NCI-H82 treated with DMSO at 0.1 percent for 48 hours (cell line): ENCODE measurements at regions not wholly inside any gene's neighbourhood (a gene's known extent, or its start where the extent isn't known, plus 50 kb on each side); places are given as distances from the start of the nearest gene placed in this dataset.

ENCODE experiments used
- DNase-seq: peaks from one replicate; lab custom pipeline; 2025; ENCODE audit not compliant: unreplicated experiment; lab: John Stamatoyannopoulos, UW

- no peak for DNase-seq
These were observed 54.4 kb downstream of the ZNF503 start for GRCh38 chr10:75347186-75347585.

GRCh38 chr10:75345738-75346137, 55.8 kb downstream of the ZNF503 start:
- no peak for DNase-seq

- DNase-seq, result no peak
These were observed 57.4 kb downstream of the ZNF503 start for GRCh38 chr10:75344170-75344569.

GRCh38 chr10:75342397-75342796, 59.2 kb downstream of the ZNF503 start:
- DNase-seq, result no peak

GRCh38 chr10:75335983-75336382, 65.6 kb downstream of the ZNF503 start:
- DNase-seq, result no peak

GRCh38 chr10:75335191-75335590, 66.4 kb downstream of the ZNF503 start:
- no peak for DNase-seq

GRCh38 chr10:75334720-75335119, 66.8 kb downstream of the ZNF503 start:
- no peak for DNase-seq

GRCh38 chr10:75332081-75332480, 69.5 kb downstream of the ZNF503 start:
- DNase-seq, result no peak

GRCh38 chr10:75331081-75331480, 70.5 kb downstream of the ZNF503 start:
- no peak for DNase-seq

GRCh38 chr10:75329190-75329745, 72.3 kb downstream of the ZNF503 start:
- no peak for DNase-seq

- DNase-seq, result no peak
These were observed 75.3 kb downstream of the ZNF503 start for GRCh38 chr10:75326306-75326705.

GRCh38 chr10:75319274-75319673, 82.3 kb downstream of the ZNF503 start:
- DNase-seq, result no peak

- DNase-seq, result no peak
These were observed 78.8 kb upstream of the COMTD1 start for GRCh38 chr10:75314570-75314969.

- DNase-seq, result no peak
These were observed 76.7 kb upstream of the COMTD1 start for GRCh38 chr10:75312440-75312839.

GRCh38 chr10:75305675-75306074, 69.9 kb upstream of the COMTD1 start:
- no peak for DNase-seq

- DNase-seq, result no peak
These were observed 69.1 kb upstream of the COMTD1 start for GRCh38 chr10:75304741-75305390.

- no peak for DNase-seq
These were observed 68.6 kb upstream of the COMTD1 start for GRCh38 chr10:75304313-75304712.

- no peak for DNase-seq
These were observed 67.5 kb upstream of the COMTD1 start for GRCh38 chr10:75303045-75303777.

GRCh38 chr10:75302029-75302428, 66.3 kb upstream of the COMTD1 start:
- DNase-seq, result no peak

GRCh38 chr10:75297021-75297599, 61.4 kb upstream of the COMTD1 start:
- no peak for DNase-seq

GRCh38 chr10:75295868-75296441, 60.2 kb upstream of the COMTD1 start:
- no peak for DNase-seq
